ENCODE measurements at regions not wholly inside any gene's neighbourhood (a gene's known extent, or its start where the extent isn't known, plus 50 kb on each side); places are given as distances from the start of the nearest gene placed in this dataset.

GRCh38 chr4:11042760-11043159 lies 358.2 kb upstream of the CLNK start:
- no peak for ATAC-seq

GRCh38 chr4:11039634-11040131 lies 355.1 kb upstream of the CLNK start:
- no peak overlapping the region for H3K4me3 Mint-ChIP-seq
- H3K4me1 Mint-ChIP-seq, result peaks cover 30% of the 10 kb centered on the region
- no peaks in the 10 kb centered on the region for H3K9me3 Mint-ChIP-seq
- H3K36me3 Mint-ChIP-seq, result no peaks in the 10 kb centered on the region
- ATAC-seq, result no peak
- H3K27ac Mint-ChIP-seq, result no peak overlapping the region
- H3K27me3 Mint-ChIP-seq, result no peaks in the 10 kb centered on the region

More at GRCh38 chr4:11042760-11043159, 358.2 kb upstream of the CLNK start:
- Mint-ChIP-seq H3K4me1 (peaks cover 40% of the 10 kb centered on the region), H3K36me3 (peaks cover 12% of the 10 kb centered on the region), H3K27ac (no peak overlapping the region), H3K4me3 (no peak overlapping the region), H3K27me3 (no peaks in the 10 kb centered on the region), H3K9me3 (peaks cover 14% of the 10 kb centered on the region)

- Mint-ChIP-seq H3K4me3 (no peak overlapping the region), H3K36me3 (no peaks in the 10 kb centered on the region), H3K27me3 (no peaks in the 10 kb centered on the region), H3K4me1 (peaks cover 24% of the 10 kb centered on the region), H3K9me3 (no peaks in the 10 kb centered on the region), H3K27ac (no peak overlapping the region)
- ATAC-seq, result no peak
Observed at GRCh38 chr4:11038926-11039325, 354.4 kb upstream of the CLNK start.

DNA sequence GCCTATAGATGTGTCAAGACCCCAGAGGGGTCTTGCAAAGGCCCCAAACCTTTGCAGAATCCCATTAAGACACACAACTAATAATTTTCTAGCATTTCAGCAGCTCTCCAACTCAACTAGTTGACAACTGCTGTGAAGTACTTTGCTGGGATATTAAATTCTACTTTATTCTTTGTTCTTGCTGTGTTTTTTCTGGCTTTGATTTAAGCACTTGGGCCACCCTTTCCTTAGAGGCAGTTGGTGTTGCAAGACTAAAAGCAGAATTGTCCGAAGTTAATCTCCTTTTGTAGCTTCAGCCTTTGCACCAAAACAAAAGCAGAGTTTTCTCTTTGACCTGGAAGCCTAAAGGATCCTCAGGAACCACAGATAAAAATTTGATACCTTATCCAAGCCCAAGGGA lies 353.1 kb upstream of the CLNK start:
- H3K27me3 Mint-ChIP-seq, result no peaks in the 10 kb centered on the region
- H3K27ac Mint-ChIP-seq, result peak overlapping the region; percentile 25
- no peak overlapping the region for H3K4me3 Mint-ChIP-seq
- H3K36me3 Mint-ChIP-seq, result no peaks in the 10 kb centered on the region
- H3K4me1 Mint-ChIP-seq, result peaks cover 21% of the 10 kb centered on the region
- no peaks in the 10 kb centered on the region for H3K9me3 Mint-ChIP-seq
- no peak for ATAC-seq

DNA sequence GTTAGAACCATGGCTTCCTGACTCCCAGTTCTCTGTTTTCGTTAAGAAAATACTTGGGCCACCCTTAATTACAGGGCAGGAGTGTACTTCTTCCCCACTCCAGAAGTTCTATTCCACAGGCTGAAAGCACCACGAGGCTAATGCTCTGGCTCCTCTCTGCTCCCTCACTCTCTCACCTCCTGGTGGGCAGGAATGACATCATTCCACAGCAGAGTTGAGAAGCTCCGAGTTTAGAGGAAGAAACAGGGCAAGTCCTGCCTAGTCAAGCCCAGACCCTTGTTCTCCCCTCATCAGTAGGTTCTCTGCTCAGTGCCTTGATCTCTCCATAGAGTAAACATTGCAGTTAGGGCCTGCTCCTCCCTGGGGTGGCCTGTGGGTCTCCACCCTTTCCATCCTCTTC lies 343.8 kb upstream of the CLNK start:
- Mint-ChIP-seq H3K27me3 (no peaks in the 10 kb centered on the region), H3K27ac (no peak overlapping the region), H3K4me1 (no peaks in the 10 kb centered on the region), H3K4me3 (no peak overlapping the region), H3K36me3 (peaks cover 6% of the 10 kb centered on the region), H3K9me3 (peaks cover 10% of the 10 kb centered on the region)
- ATAC-seq, result no peak

DNA sequence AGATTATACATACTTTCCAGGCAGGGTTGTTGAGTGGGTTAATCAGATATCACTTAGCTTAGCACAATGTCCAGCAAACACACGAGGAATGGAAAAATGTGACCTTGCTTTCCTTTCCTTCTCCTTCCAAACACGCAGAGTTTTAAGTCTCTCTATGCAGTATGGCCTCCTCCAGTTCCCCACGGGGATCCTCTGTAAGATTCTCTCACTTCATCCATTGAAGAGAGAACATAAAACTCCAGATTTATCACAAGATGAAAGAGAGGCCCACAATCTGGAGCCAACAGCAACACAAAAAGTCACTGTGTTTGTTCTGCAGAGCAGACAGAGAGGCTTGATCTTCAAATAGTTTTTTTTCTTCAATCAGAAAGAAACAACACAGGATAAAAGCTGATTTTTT lies 336.8 kb upstream of the CLNK start:
- Mint-ChIP-seq H3K36me3 (no peaks in the 10 kb centered on the region), H3K4me3 (no peak overlapping the region), H3K9me3 (no peaks in the 10 kb centered on the region), H3K27ac (no peak overlapping the region), H3K27me3 (no peaks in the 10 kb centered on the region), H3K4me1 (no peaks in the 10 kb centered on the region)
- no peak for ATAC-seq

DNA sequence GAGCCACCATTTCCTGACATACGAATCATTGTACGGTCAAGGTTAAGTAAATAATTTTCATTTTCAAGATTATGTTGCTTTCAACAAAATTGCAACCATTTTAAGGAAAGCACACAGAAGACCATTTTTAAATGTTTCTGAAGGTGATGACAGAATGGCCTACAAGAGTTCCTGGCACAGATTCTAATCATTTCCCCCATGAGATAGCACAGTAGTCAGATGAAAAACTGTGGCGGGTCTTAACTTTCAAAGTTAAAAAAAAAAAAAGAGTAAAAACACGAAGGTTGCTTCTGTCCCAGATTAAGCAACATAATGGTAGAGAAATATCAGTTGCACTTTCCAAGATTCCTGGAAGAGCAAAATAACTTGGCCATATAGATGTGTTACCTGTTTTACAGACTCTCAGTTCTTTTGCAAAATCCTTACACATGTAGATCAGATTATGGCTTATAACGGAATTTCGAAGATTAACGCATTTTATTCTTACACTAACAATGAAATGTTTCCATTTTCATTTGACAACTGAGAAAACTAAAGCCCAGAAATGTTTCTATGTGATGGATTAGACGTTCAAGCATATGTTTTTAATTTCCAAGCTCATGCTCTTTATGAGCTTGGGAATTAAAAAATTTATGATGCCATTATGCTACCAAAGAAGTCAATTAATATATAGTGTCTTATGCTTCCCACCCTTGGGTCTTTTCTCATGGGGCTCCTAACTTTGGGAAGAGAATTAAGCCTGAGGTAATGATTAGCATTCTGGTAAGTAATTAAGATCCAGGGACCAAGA lies 335.1 kb upstream of the CLNK start:
- Mint-ChIP-seq H3K4me1 (no peaks in the 10 kb centered on the region), H3K27me3 (no peaks in the 10 kb centered on the region), H3K27ac (no peak overlapping the region), H3K4me3 (no peak overlapping the region), H3K9me3 (no peaks in the 10 kb centered on the region), H3K36me3 (no peaks in the 10 kb centered on the region)
- no peak for ATAC-seq

DNA sequence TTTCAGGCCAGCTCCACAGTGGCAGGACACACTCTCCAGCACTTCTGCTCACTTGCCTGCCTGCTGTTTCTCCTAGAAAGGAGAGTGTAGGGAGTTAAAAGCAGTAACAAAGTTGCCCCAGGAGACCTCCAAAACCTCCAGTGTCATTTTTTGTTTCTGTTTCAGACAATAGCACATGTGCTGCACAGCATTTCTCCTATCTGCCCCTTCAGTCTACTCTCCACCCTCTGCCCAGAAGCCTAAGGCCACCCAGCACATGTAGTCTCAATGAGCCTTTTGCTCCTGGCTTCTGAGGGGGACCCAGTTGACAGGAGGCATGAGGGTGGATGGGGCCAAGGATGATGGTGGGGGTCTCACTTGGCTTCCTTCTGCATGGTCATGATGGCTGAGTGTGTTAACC lies 329.6 kb upstream of the CLNK start:
- H3K4me1 Mint-ChIP-seq, result no peaks in the 10 kb centered on the region
- H3K9me3 Mint-ChIP-seq, result no peaks in the 10 kb centered on the region
- H3K36me3 Mint-ChIP-seq, result no peaks in the 10 kb centered on the region
- H3K27me3 Mint-ChIP-seq, result no peaks in the 10 kb centered on the region
- no peak overlapping the region for H3K4me3 Mint-ChIP-seq
- no peak overlapping the region for H3K27ac Mint-ChIP-seq
- no peak for ATAC-seq

- H3K27me3 Mint-ChIP-seq, result no peaks in the 10 kb centered on the region
- no peaks in the 10 kb centered on the region for H3K4me1 Mint-ChIP-seq
- no peaks in the 10 kb centered on the region for H3K36me3 Mint-ChIP-seq
- H3K9me3 Mint-ChIP-seq, result peaks cover 2% of the 10 kb centered on the region
- no peak overlapping the region for H3K27ac Mint-ChIP-seq
- ATAC-seq, result no peak
- H3K4me3 Mint-ChIP-seq, result no peak overlapping the region
Observed at GRCh38 chr4:11013094-11013664, 328.6 kb upstream of the CLNK start.

GRCh38 chr4:11011249-11011648 lies 326.7 kb upstream of the CLNK start:
- ATAC-seq, result no peak
- H3K27me3 Mint-ChIP-seq, result no peaks in the 10 kb centered on the region

GRCh38 chr4:11010624-11011023 lies 326.1 kb upstream of the CLNK start:
- Mint-ChIP-seq H3K27me3 (no peaks in the 10 kb centered on the region), H3K9me3 (peaks cover 7% of the 10 kb centered on the region), H3K4me3 (no peak overlapping the region), H3K27ac (no peak overlapping the region), H3K4me1 (peaks cover 2% of the 10 kb centered on the region), H3K36me3 (no peaks in the 10 kb centered on the region)
- no peak for ATAC-seq

More at GRCh38 chr4:11011249-11011648, 326.7 kb upstream of the CLNK start:
- no peaks in the 10 kb centered on the region for H3K36me3 Mint-ChIP-seq
- H3K9me3 Mint-ChIP-seq, result peaks cover 7% of the 10 kb centered on the region
- H3K4me3 Mint-ChIP-seq, result no peak overlapping the region
- no peak overlapping the region for H3K27ac Mint-ChIP-seq
- H3K4me1 Mint-ChIP-seq, result no peaks in the 10 kb centered on the region

- Mint-ChIP-seq H3K27ac (no peak overlapping the region), H3K4me3 (no peak overlapping the region), H3K36me3 (no peaks in the 10 kb centered on the region), H3K27me3 (no peaks in the 10 kb centered on the region), H3K4me1 (peaks cover 11% of the 10 kb centered on the region), H3K9me3 (peaks cover 7% of the 10 kb centered on the region)
- ATAC-seq, result no peak
Observed at GRCh38 chr4:11009281-11009680, 324.7 kb upstream of the CLNK start.

DNA sequence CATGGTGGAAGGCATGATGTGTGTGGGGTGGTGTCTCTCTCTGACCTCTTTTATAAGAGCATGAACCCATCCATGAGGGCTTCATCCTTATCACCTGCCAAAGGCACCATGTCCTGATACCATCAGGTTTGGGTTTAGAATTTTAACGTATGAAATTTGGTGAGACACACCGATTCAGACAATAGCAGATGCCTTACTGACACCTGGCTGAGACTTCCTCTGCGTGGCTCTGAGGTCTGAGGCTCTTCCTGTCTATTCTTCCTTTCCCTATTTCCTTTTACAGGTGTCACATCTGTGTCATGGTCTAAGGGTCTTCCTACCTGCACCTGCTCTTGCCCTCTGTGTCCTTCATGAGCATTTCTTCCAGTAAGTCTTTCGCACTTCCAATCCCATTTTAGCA lies 320.7 kb upstream of the CLNK start:
- no peaks in the 10 kb centered on the region for H3K27me3 Mint-ChIP-seq
- no peak overlapping the region for H3K4me3 Mint-ChIP-seq
- H3K36me3 Mint-ChIP-seq, result no peaks in the 10 kb centered on the region
- ATAC-seq, result no peak
- H3K27ac Mint-ChIP-seq, result no peak overlapping the region
- H3K9me3 Mint-ChIP-seq, result peaks cover 7% of the 10 kb centered on the region
- peaks cover 11% of the 10 kb centered on the region for H3K4me1 Mint-ChIP-seq

DNA sequence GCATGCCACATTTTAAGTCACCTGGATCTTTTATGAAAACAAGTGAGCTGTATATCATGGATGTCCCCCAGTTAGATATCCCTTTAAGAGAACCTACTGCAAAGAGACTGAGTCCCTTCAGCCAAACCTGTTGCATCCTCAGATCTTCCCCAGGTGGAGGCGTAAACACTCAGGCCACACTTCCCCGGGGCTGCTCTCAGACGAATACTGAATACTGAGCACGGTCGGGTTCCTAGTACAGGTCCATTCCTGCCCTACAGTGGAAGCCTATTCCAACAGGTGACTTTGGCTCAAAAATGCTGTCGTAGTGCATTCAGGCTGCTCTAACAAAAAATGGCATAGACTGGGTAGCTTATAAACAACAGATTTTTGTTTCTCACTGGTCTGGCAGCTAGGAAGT lies 320.2 kb upstream of the CLNK start:
- Mint-ChIP-seq H3K4me3 (no peak overlapping the region), H3K4me1 (peaks cover 11% of the 10 kb centered on the region), H3K9me3 (peaks cover 7% of the 10 kb centered on the region), H3K27me3 (no peaks in the 10 kb centered on the region), H3K36me3 (no peaks in the 10 kb centered on the region), H3K27ac (no peak overlapping the region)
- ATAC-seq, result no peak

- H3K27ac Mint-ChIP-seq, result no peak overlapping the region
- no peaks in the 10 kb centered on the region for H3K36me3 Mint-ChIP-seq
- ATAC-seq, result no peak
- no peak overlapping the region for H3K4me3 Mint-ChIP-seq
- no peaks in the 10 kb centered on the region for H3K27me3 Mint-ChIP-seq
- H3K9me3 Mint-ChIP-seq, result peaks cover 3% of the 10 kb centered on the region
- peaks cover 18% of the 10 kb centered on the region for H3K4me1 Mint-ChIP-seq
Observed at GRCh38 chr4:11002961-11003360, 318.4 kb upstream of the CLNK start.

GRCh38 chr4:10998846-10999245 lies 314.3 kb upstream of the CLNK start:
- peaks cover 7% of the 10 kb centered on the region for H3K4me1 Mint-ChIP-seq
- H3K27ac Mint-ChIP-seq, result no peak overlapping the region
- ATAC-seq, result no peak
- H3K9me3 Mint-ChIP-seq, result no peaks in the 10 kb centered on the region
- no peaks in the 10 kb centered on the region for H3K36me3 Mint-ChIP-seq
- H3K27me3 Mint-ChIP-seq, result no peaks in the 10 kb centered on the region
- no peak overlapping the region for H3K4me3 Mint-ChIP-seq

Data from stimulated activated memory B cell treated with anti-CD40 and anti-IgM and Interleukin-4, amounts not matched to agents 10 μg/mL and 1 μg/mL and 100 μg/mL, for 72 hours (primary cell).